C4-2B (cell line): ENCODE measurements at regions not wholly inside any gene's neighbourhood (a gene's known extent, or its start where the extent isn't known, plus 50 kb on each side); places are given as distances from the start of the nearest gene placed in this dataset.

ENCODE experiments used
- CTCF ChIP-seq: fragments of 450-650 bp; conservative IDR thresholded peaks from 2 replicates; pipeline ENCODE4 v1.5.1; 2017; ENCODE audit warnings: mild to moderate bottlenecking
- ZFX ChIP-seq: fragments of 450-650 bp; IDR thresholded peaks from 2 replicates; pipeline ENCODE4 v1.6.1; 2017

GRCh38 chr2:107627164-107627563 is 199.5 kb upstream of the RGPD4 start:
- TF ChIP-seq CTCF (peak; percentile 26), ZFX (no peak)
